Hepatocyte (in vitro differentiated cells): ENCODE measurements at regions not wholly inside any gene's neighbourhood (a gene's known extent, or its start where the extent isn't known, plus 50 kb on each side); places are given as distances from the start of the nearest gene placed in this dataset.

Experiments used
- EZH2 ChIP-seq: fragments of 200-600 bp; sonication (generic); IDR thresholded peaks from 2 replicates; pipeline ENCODE4 v1.6.1; 2016; ENCODE audit warnings: antibody characterized with exemption, mild to moderate bottlenecking, borderline replicate concordance
- TF ChIP-seq, protein P1 (sequence below): fragments of 200-600 bp; sonication (generic); IDR thresholded peaks from 2 replicates; pipeline ENCODE4 v1.5.1; 2016; ENCODE audit warnings: antibody characterized with exemption, mild to moderate bottlenecking; ENCODE audit not compliant: poor library complexity

DNA sequence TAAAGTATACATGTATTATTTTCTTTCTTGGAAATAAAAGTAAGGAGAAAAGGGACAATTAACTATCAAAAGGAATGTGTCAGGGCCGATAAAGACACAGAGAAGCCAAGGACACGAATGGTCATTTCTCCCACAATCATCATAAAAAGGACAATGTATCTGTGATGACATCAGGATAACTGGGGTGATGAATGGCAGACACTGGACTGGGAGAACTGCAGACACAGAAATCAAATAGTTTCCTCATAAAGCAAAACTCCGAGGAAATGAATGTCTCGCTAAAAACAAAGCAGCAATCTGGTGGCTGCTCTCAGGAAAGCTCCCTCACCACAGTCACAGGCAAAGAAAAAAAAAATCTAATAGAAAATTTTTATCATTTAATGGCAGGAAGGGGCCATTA, 69.3 kb upstream of the NPY start:
- TF ChIP-seq, protein P1, sequence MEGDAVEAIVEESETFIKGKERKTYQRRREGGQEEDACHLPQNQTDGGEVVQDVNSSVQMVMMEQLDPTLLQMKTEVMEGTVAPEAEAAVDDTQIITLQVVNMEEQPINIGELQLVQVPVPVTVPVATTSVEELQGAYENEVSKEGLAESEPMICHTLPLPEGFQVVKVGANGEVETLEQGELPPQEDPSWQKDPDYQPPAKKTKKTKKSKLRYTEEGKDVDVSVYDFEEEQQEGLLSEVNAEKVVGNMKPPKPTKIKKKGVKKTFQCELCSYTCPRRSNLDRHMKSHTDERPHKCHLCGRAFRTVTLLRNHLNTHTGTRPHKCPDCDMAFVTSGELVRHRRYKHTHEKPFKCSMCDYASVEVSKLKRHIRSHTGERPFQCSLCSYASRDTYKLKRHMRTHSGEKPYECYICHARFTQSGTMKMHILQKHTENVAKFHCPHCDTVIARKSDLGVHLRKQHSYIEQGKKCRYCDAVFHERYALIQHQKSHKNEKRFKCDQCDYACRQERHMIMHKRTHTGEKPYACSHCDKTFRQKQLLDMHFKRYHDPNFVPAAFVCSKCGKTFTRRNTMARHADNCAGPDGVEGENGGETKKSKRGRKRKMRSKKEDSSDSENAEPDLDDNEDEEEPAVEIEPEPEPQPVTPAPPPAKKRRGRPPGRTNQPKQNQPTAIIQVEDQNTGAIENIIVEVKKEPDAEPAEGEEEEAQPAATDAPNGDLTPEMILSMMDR: no peak
- no peak for TF ChIP-seq EZH2
